SU-DHL-6 (cell line): ENCODE measurements at regions not wholly inside any gene's neighbourhood (a gene's known extent, or its start where the extent isn't known, plus 50 kb on each side); places are given as distances from the start of the nearest gene placed in this dataset.

Experiments
- H2AFZ ChIP-seq: fragments of 200-600 bp; sonication (generic); 2 replicates; pipeline ENCODE4 v1.6.1; 2014; ENCODE audit warnings: low read depth, mild to moderate bottlenecking, moderate library complexity, mixed read lengths, antibody characterized with exemption, low read length; ENCODE audit not compliant: severe bottlenecking
- H3F3A ChIP-seq: fragments of 200-600 bp; shearing (Covaris generic); 2 replicates; pipeline ENCODE4 v1.6.0; 2016; ENCODE audit warnings: antibody characterized with exemption, mild to moderate bottlenecking; ENCODE audit not compliant: insufficient read depth
- H3K27ac ChIP-seq: fragments of 200-600 bp; sonication (generic); 2 replicates; pipeline ENCODE4 v1.5.1; 2016; ENCODE audit warnings: low read depth, mild to moderate bottlenecking, low read length, moderate library complexity, mixed read lengths
- H3K27me3 ChIP-seq: fragments of 200-600 bp; sonication (generic), shearing (Covaris generic); 2 replicates; pipeline ENCODE4 v1.6.0; 2014; ENCODE audit warnings: mild to moderate bottlenecking, low read length
- H3K36me3 ChIP-seq: fragments of 200-600 bp; sonication (generic); 2 replicates; pipeline ENCODE4 v1.6.1; 2014; ENCODE audit warnings: mild to moderate bottlenecking, low read length, mixed read lengths
- H3K4me2 ChIP-seq: fragments of 300-600, 200-600 bp; shearing (Covaris generic), sonication (generic); 2 replicates; pipeline ENCODE4 v1.6.0; 2014; ENCODE audit warnings: low read length, low read depth, mild to moderate bottlenecking; ENCODE audit not compliant: poor library complexity, severe bottlenecking
- H3K4me3 ChIP-seq: fragments of 200-600 bp; sonication (generic); 2 replicates; pipeline ENCODE4 v1.5.1; 2014; ENCODE audit warnings: antibody characterized with exemption, low read length, mild to moderate bottlenecking, mixed read lengths; ENCODE audit not compliant: insufficient read depth, poor library complexity, severe bottlenecking
- H3K79me2 ChIP-seq: fragments of 200-600 bp; sonication (generic); 2 replicates; pipeline ENCODE4 v1.6.1; 2014; ENCODE audit warnings: mild to moderate bottlenecking, low read length, moderate library complexity; ENCODE audit not compliant: insufficient read depth
- H3K9ac ChIP-seq: fragments of 200-600 bp; sonication (generic); 2 replicates; pipeline ENCODE4 v1.7.0; 2014; ENCODE audit warnings: mild to moderate bottlenecking, low read length
- H3K9me2 ChIP-seq: fragments of 200-600 bp; sonication (generic); replicated peaks from 2 replicates; pipeline ENCODE4 v1.6.1; 2014; ENCODE audit warnings: low read length; ENCODE audit not compliant: insufficient read depth
- H3K9me3 ChIP-seq: fragments of 200-600 bp; sonication (generic); 2 replicates; pipeline ENCODE4 v1.6.1; 2014; ENCODE audit warnings: low read length, mixed read lengths; ENCODE audit not compliant: insufficient read depth
- H4K20me1 ChIP-seq: fragments of 200-600 bp; sonication (generic); 2 replicates; pipeline ENCODE4 v1.6.1; 2014; ENCODE audit warnings: low read depth, mild to moderate bottlenecking, antibody characterized with exemption, low read length, moderate library complexity, mixed read lengths
- EZH2phosphoT487 ChIP-seq: fragments of 200-600 bp; sonication (generic), shearing (Covaris generic); conservative IDR thresholded peaks from 2 replicates; pipeline ENCODE4 v1.6.1; 2018; ENCODE audit warnings: mild to moderate bottlenecking, antibody characterized with exemption, low read length, moderate library complexity, mixed read lengths
- TF ChIP-seq, protein P1 (sequence below): fragments of 200-600 bp; sonication (generic); IDR thresholded peaks from one replicate; pipeline ENCODE4 v1.5.1; 2017; ENCODE audit warnings: antibody characterized with exemption, mild to moderate bottlenecking, low read length, moderate library complexity; ENCODE audit not compliant: insufficient read depth, poor library complexity, severe bottlenecking

DNA sequence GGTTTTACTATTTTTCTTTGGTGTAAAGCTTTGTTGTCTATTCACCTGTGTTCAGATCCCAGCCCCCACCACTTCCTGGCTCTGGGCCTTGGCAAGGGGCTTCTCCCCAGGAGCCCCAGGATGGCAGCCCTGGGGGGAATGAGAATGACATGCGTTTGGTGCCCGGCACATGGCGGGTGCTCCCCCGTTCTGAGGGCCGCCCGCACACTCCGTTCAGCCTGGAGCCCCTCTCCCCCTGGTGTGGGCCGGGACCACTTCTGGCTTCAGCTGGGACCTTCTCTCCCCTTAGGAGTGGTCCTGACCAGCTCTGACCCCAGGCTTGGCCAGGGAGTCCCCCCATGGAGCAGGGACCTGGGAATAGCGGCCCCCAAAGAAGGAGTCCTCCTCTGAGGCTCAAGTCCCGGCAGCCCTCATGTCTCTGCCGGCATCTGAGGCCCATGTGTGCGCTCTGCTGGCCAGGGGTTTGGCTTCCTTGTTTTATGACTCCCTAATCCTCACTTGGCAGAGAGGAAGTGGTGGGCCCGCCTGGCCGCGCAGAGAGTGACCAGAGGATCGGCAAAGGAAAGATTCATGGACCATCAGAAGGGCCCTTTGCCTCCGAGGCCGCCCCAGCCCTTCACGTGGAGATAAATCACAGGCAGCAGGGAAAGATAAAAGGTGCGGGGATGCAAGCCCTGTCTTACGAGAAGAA is 57.0 kb upstream of the LMX1B start:
- Histone ChIP-seq H2AFZ (no peak overlapping the region), H3K27ac (no peak overlapping the region), H4K20me1 (no peaks in the 10 kb centered on the region), H3F3A (no peaks in the 10 kb centered on the region), H3K4me3 (no peak overlapping the region), H3K27me3 (no peaks in the 10 kb centered on the region), H3K9me3 (no peaks in the 10 kb centered on the region), H3K4me2 (no peak overlapping the region), H3K9ac (no peak overlapping the region), H3K36me3 (no peaks in the 10 kb centered on the region), H3K9me2 (no peaks in the 10 kb centered on the region), H3K79me2 (no peaks in the 10 kb centered on the region)
- TF ChIP-seq, protein P1, sequence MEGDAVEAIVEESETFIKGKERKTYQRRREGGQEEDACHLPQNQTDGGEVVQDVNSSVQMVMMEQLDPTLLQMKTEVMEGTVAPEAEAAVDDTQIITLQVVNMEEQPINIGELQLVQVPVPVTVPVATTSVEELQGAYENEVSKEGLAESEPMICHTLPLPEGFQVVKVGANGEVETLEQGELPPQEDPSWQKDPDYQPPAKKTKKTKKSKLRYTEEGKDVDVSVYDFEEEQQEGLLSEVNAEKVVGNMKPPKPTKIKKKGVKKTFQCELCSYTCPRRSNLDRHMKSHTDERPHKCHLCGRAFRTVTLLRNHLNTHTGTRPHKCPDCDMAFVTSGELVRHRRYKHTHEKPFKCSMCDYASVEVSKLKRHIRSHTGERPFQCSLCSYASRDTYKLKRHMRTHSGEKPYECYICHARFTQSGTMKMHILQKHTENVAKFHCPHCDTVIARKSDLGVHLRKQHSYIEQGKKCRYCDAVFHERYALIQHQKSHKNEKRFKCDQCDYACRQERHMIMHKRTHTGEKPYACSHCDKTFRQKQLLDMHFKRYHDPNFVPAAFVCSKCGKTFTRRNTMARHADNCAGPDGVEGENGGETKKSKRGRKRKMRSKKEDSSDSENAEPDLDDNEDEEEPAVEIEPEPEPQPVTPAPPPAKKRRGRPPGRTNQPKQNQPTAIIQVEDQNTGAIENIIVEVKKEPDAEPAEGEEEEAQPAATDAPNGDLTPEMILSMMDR, result no peak
- TF ChIP-seq EZH2phosphoT487, result no peak

DNA sequence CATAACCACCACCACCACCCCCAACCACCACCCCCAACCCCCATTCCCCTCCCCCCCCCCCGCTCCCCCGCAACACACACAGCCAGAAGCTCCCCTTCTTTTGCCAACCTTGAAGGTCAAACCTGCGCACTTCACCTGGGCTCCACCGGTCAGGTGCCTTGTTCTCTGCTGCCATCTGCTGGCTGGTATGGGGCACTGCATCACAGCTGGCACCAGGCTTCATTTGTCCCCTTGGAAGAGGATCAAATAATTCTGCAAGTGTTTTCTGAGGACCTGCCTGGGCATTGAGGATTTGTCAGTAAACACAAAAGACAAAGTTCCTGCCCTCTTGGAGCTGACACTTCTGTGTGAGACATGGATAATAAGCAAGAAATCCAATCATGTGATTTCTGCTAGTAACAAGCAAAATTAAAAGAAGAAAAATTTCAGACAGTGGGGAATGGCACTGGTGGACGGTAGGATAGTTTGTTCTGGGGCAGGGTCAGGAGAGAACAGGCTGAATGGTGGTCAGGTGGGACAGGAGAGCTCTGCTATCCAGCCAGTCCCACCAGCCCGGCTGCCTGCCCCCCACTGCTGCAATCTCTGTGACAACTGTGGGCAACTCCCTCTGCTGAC is 55.6 kb upstream of the LMX1B start:
- H3K79me2 ChIP-seq, result no peaks in the 10 kb centered on the region
- no peaks in the 10 kb centered on the region for H4K20me1 ChIP-seq
- no peaks in the 10 kb centered on the region for H3K36me3 ChIP-seq
- H3F3A ChIP-seq, result no peaks in the 10 kb centered on the region
- H3K27ac ChIP-seq, result no peak overlapping the region
- H3K27me3 ChIP-seq, result no peaks in the 10 kb centered on the region
- H3K4me3 ChIP-seq, result no peak overlapping the region
- H2AFZ ChIP-seq, result no peak overlapping the region
- no peak overlapping the region for H3K9ac ChIP-seq
- no peaks in the 10 kb centered on the region for H3K9me3 ChIP-seq
- no peak for TF ChIP-seq EZH2phosphoT487
- TF ChIP-seq, protein P1, result peak; percentile 96
- H3K4me2 ChIP-seq, result no peak overlapping the region
- H3K9me2 ChIP-seq, result no peaks in the 10 kb centered on the region

DNA sequence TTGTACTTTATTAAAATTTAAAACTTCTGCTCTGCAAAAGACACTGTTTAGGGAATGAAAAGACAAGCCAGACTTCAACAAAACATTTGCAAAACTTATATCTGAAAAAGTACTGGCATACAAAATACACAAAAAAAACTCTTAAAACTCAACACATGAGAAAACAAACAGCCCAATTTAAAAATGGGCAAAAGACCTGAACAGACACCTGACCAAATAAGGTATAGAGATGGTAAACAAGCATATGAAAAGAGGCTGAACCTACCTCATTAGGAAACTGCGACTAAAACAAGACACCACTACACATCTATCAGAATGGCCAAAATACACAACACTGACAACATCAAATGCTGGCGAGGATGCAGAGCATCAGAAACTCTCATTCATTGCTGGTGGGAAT is 54.4 kb upstream of the LMX1B start:
- Histone ChIP-seq H3K4me3 (no peak overlapping the region), H3K27me3 (no peaks in the 10 kb centered on the region), H3K9me2 (no peaks in the 10 kb centered on the region), H3K4me2 (no peak overlapping the region), H3K9ac (no peak overlapping the region), H3K27ac (no peak overlapping the region), H3K36me3 (no peaks in the 10 kb centered on the region), H3F3A (no peaks in the 10 kb centered on the region), H4K20me1 (no peaks in the 10 kb centered on the region), H2AFZ (no peak overlapping the region), H3K9me3 (no peaks in the 10 kb centered on the region), H3K79me2 (no peaks in the 10 kb centered on the region)
- TF ChIP-seq, protein P1, result no peak
- no peak for TF ChIP-seq EZH2phosphoT487
